IMR-90 (cell line): ENCODE measurements at regions not wholly inside any gene's neighbourhood (a gene's known extent, or its start where the extent isn't known, plus 50 kb on each side); places are given as distances from the start of the nearest gene placed in this dataset.

Source experiments
- ATAC-seq: fragments of 200-7000 bp; cut with Tn5 transposase; 2 replicates; pipeline ENCODE4 v1.9.1; 2020; ENCODE audit warnings: low read depth, mild to moderate bottlenecking, moderate library complexity
- BruUV-seq: library from RNA; stranded (reverse); fragments of 400-500 nt; replicated peaks from 2 replicates; lab custom pipeline; 2021; lab: Mats Ljungman, UMichigan
- CTCF ChIA-PET: fragments of 300-600 bp; formaldehyde crosslinking; extraction: SDS; loops from one replicate; lab custom pipeline; 2021; ENCODE audit warnings: antibody characterized with exemption; lab: Yijun Ruan, JAX
- POLR2A ChIA-PET: fragments of 300-600 bp; sonication (Branson Sonifier 250); formaldehyde crosslinking; loops from one replicate; lab custom pipeline; 2022; ENCODE audit warnings: antibody characterized with exemption; ENCODE audit not compliant: unreplicated experiment; lab: Charles Lee
- DNase-seq: peaks from one replicate; pipeline ENCODE4 v3.0.0; 2013
- H2AFZ ChIP-seq: replicated peaks from 2 replicates; pipeline ENCODE3; 2013; ENCODE audit warnings: low read length, mild to moderate bottlenecking; ENCODE audit not compliant: poor library complexity
- H2AK5ac ChIP-seq: 2 replicates; pipeline ENCODE4 v1.6.1; 2013; ENCODE audit warnings: low read depth, low read length, inconsistent platforms
- H2AK9ac ChIP-seq: replicated peaks from 2 replicates; pipeline ENCODE3; 2013; ENCODE audit warnings: mild to moderate bottlenecking, low read depth, low read length, moderate library complexity; ENCODE audit not compliant: poor library complexity
- H2BK120ac ChIP-seq: 2 replicates; pipeline ENCODE4 v1.6.1; 2013; ENCODE audit warnings: low read depth, low read length, inconsistent platforms
- H2BK15ac ChIP-seq: 3 replicates; pipeline ENCODE4 v1.6.1; 2013; ENCODE audit warnings: low read depth, low read length, inconsistent platforms
- H2BK20ac ChIP-seq: 2 replicates; pipeline ENCODE4 v1.6.1; 2013; ENCODE audit warnings: low read depth, mild to moderate bottlenecking, inconsistent platforms, low read length, moderate library complexity
- H2BK5ac ChIP-seq: 2 replicates; pipeline ENCODE4 v1.6.1; 2013; ENCODE audit warnings: mild to moderate bottlenecking, low read depth, low read length, inconsistent platforms; ENCODE audit not compliant: poor library complexity, severe bottlenecking
- H3K14ac ChIP-seq: replicated peaks from 2 replicates; pipeline ENCODE4 v1.6.1; 2013; ENCODE audit warnings: low read depth, low read length, inconsistent platforms
- H3K18ac ChIP-seq: 2 replicates; pipeline ENCODE4 v1.6.1; 2013; ENCODE audit warnings: low read depth, low read length, control low read depth
- H3K23ac ChIP-seq: 2 replicates; pipeline ENCODE4 v1.6.1; 2013; ENCODE audit warnings: low read depth, low read length, inconsistent platforms
- H3K27ac ChIP-seq: 2 replicates; pipeline ENCODE4 v1.5.1; 2013; ENCODE audit warnings: mild to moderate bottlenecking, control low read depth, low read length; ENCODE audit not compliant: insufficient read depth
- H3K27me3 ChIP-seq: 2 replicates; pipeline ENCODE4 v1.6.1; 2013; ENCODE audit warnings: low read length; ENCODE audit not compliant: control insufficient read depth, insufficient read depth
- H3K36me3 ChIP-seq: 2 replicates; pipeline ENCODE4 v1.6.1; 2013; ENCODE audit warnings: low read length, mixed read lengths; ENCODE audit not compliant: control insufficient read depth, insufficient read depth
- H3K4ac ChIP-seq: 2 replicates; pipeline ENCODE4 v1.6.1; 2013; ENCODE audit warnings: low read depth, low read length, inconsistent platforms
- H3K4me1 ChIP-seq: 2 replicates; pipeline ENCODE4 v1.6.1; 2013; ENCODE audit warnings: low read length, mixed read lengths; ENCODE audit not compliant: control insufficient read depth, insufficient read depth
- H3K4me2 ChIP-seq: 2 replicates; pipeline ENCODE4 v1.6.1; 2013; ENCODE audit warnings: low read depth, mild to moderate bottlenecking, control low read depth, low read length, moderate library complexity
- H3K4me3 ChIP-seq: 2 replicates; pipeline ENCODE4 v1.5.1; 2013; ENCODE audit warnings: low read depth, mild to moderate bottlenecking, control low read depth, low read length, moderate library complexity; ENCODE audit not compliant: insufficient read depth
- H3K56ac ChIP-seq: 2 replicates; pipeline ENCODE4 v1.6.1; 2013; ENCODE audit warnings: low read length, inconsistent platforms; ENCODE audit not compliant: insufficient read depth; ENCODE audit errors: extremely low read depth
- H3K79me1 ChIP-seq, 2 experiments: 2 replicates each; pipeline ENCODE4 v1.6.1; 2013; ENCODE audit warnings: low read length in 2 of 2, inconsistent platforms in 1 of 2, low read depth in 1 of 2
- H3K9ac ChIP-seq: 2 replicates; pipeline ENCODE4 v1.6.1; 2013; ENCODE audit warnings: low read depth, low read length, control low read depth
- H3K9me1 ChIP-seq: 2 replicates; pipeline ENCODE4 v1.6.1; 2013; ENCODE audit warnings: low read length, inconsistent platforms; ENCODE audit not compliant: insufficient read depth
- H3K9me3 ChIP-seq: 2 replicates; pipeline ENCODE4 v1.6.1; 2013; ENCODE audit warnings: low read length; ENCODE audit not compliant: control insufficient read depth, insufficient read depth
- H4K20me1 ChIP-seq: 2 replicates; pipeline ENCODE4 v1.6.1; 2013; ENCODE audit warnings: low read length, inconsistent platforms; ENCODE audit not compliant: insufficient read depth
- H4K5ac ChIP-seq: 2 replicates; pipeline ENCODE4 v1.6.1; 2013; ENCODE audit warnings: mild to moderate bottlenecking, low read depth, low read length, control low read depth
- H4K8ac ChIP-seq, 2 experiments: 2 replicates each; pipeline ENCODE4 v1.6.1; 2013; ENCODE audit warnings: low read depth in 2 of 2, low read length in 2 of 2, control low read depth in 1 of 2, inconsistent platforms in 1 of 2
- H4K91ac ChIP-seq: 2 replicates; pipeline ENCODE4 v1.6.1; 2013; ENCODE audit warnings: low read depth, low read length, inconsistent platforms; ENCODE audit not compliant: insufficient read depth
- ELK1 ChIP-seq: fragments of 150-350 bp; IDR thresholded peaks from 2 replicates; pipeline ENCODE4 v1.6.1; 2016; ENCODE audit warnings: low read depth, mild to moderate bottlenecking, low read length, moderate library complexity, borderline replicate concordance
- MAFK ChIP-seq: IDR thresholded peaks from 2 replicates; pipeline ENCODE4 v1.6.1; 2012; ENCODE audit warnings: low read depth, low read length, improper control_type of control experiment
- NFE2L2 ChIP-seq: fragments of 150-350 bp; IDR thresholded peaks from 2 replicates; pipeline ENCODE4 v1.6.1; 2016; ENCODE audit warnings: low read depth, mild to moderate bottlenecking, low read length
- USF2 ChIP-seq: fragments of 150-350 bp; IDR thresholded peaks from 2 replicates; pipeline ENCODE4 v1.6.1; 2017; ENCODE audit warnings: mild to moderate bottlenecking, antibody characterized with exemption, low read length, low read depth
- WGBS, 2 experiments: methylation state at CpG; one replicate each; pipeline versions ENCODE4 v1.1.5 to v1.1.7; 2013; ENCODE audit warnings: missing lambda C conversion rate in 2 of 2; ENCODE audit not compliant: insufficient read length in 1 of 2; ENCODE audit errors: extremely low coverage in 2 of 2; 5-methylcytosine and 5-hydroxymethylcytosine counted together
- dilution Hi-C: fragments of 300-500 bp; cut with HindIII; formaldehyde crosslinking; loops from one replicate; pipeline ENCODE4 v1.14.3; 2018; ENCODE audit warnings: low sequenced_read_pairs; ENCODE audit not compliant: unreplicated experiment
- in situ Hi-C: fragments of 300-500 bp; cut with MboI; formaldehyde crosslinking; loops from 3 replicates; pipeline ENCODE4 v1.14.3; 2019; ENCODE audit warnings: low sequenced_read_pairs, inconsistent platforms, mixed read lengths
- intact Hi-C: fragments of 100-400 bp; cut with micrococcal nuclease; formaldehyde crosslinking; loops from 2 replicates; pipeline ENCODE4 v1.10.0; 2022

- H2AK9ac ChIP-seq, result no peak overlapping the region
- no peak overlapping the region for H4K8ac ChIP-seq
- no CpG with 5 or more reads among the region's 1 CpG for WGBS, 2 experiments
- no peaks in the 10 kb centered on the region for H3K9me1 ChIP-seq
- peaks cover 3% of the 10 kb centered on the region for H3K9me3 ChIP-seq
- H3K27me3 ChIP-seq, result no peaks in the 10 kb centered on the region
- H2BK5ac ChIP-seq, result no peak overlapping the region
- H3K18ac ChIP-seq, result no peak overlapping the region
- no peak overlapping the region for H2BK20ac ChIP-seq
- no peak overlapping the region for H3K4ac ChIP-seq
- in situ Hi-C loops, result no loop called here
- CTCF ChIA-PET, result no interaction called here
- no peak overlapping the region for H3K4me3 ChIP-seq
- ATAC-seq (no peak), DNase-seq (no peak)
- no peak overlapping the region for H2BK120ac ChIP-seq
- no peak overlapping the region for H3K23ac ChIP-seq
- BruUV-seq, result no TSS peak
- no peaks in the 10 kb centered on the region for H3K36me3 ChIP-seq
- no peak overlapping the region for H3K9ac ChIP-seq
- no peaks in the 10 kb centered on the region for H3K79me1 ChIP-seq
- no peak overlapping the region for H4K5ac ChIP-seq
- intact Hi-C loops, result no loop called here
- H3K4me1 ChIP-seq, result no peaks in the 10 kb centered on the region
- no peak overlapping the region for H2AFZ ChIP-seq
- no peak overlapping the region for H2AK5ac ChIP-seq
- H3K27ac ChIP-seq, result no peak overlapping the region
- no peak overlapping the region for H4K91ac ChIP-seq
- no peaks in the 10 kb centered on the region for H4K20me1 ChIP-seq
- H3K14ac ChIP-seq, result no peak overlapping the region
- POLR2A ChIA-PET, result no interaction called here
- TF ChIP-seq USF2 (no peak), MAFK (no peak), ELK1 (no peak), NFE2L2 (no peak)
- dilution Hi-C loops, result no loop called here
- H3K56ac ChIP-seq, result no peak overlapping the region
- H3K4me2 ChIP-seq, result no peak overlapping the region
- H2BK15ac ChIP-seq, result no peak overlapping the region
These were observed 72.1 kb upstream of the GC start for GRCh38 chr4:71855944-71856343.
